ENCODE measurements at regions not wholly inside any gene's neighbourhood (a gene's known extent, or its start where the extent isn't known, plus 50 kb on each side); places are given as distances from the start of the nearest gene placed in this dataset.

GRCh38 chr1:232259333-232259732 lies 370.6 kb downstream of the SIPA1L2 start:
- no peak overlapping the region for H3K4me3 ChIP-seq (ENCODE audit: low read length)
- H3K36me3 ChIP-seq (ENCODE audit: low read depth, low read length) = no peaks in the 10 kb centered on the region
- ChIA-PET POLR2A (ENCODE audit: unreplicated experiment) (no interaction called here), CTCF (interaction anchor here (0.6 kb wide), 1 partner anchor 48 kb away, joined by 9 read pairs; no protein-coding TSS in a partner anchor)
- H3F3A ChIP-seq (ENCODE audit: low read length, unreplicated experiment) = no peaks in the 10 kb centered on the region
- BruUV-seq (replicated peaks) = no TSS peak
- no peak overlapping the region for H3K27ac ChIP-seq (ENCODE audit: low read length)
- peaks cover 18% of the 10 kb centered on the region for H3K4me1 ChIP-seq (ENCODE audit: insufficient read depth, low read length)
- no peaks in the 10 kb centered on the region for H4K20me1 ChIP-seq (ENCODE audit: low read length)
- H3K9ac ChIP-seq (ENCODE audit: low read length) = no peak overlapping the region
- no peaks in the 10 kb centered on the region for H3K9me3 ChIP-seq (ENCODE audit: low read length)
- no peak overlapping the region for H3K4me2 ChIP-seq (ENCODE audit: low read length)
- no peaks in the 10 kb centered on the region for H3K27me3 ChIP-seq (ENCODE audit: low read length)
- H3K79me2 ChIP-seq (ENCODE audit: low read length) = no peaks in the 10 kb centered on the region
- no peak overlapping the region for H2AFZ ChIP-seq (ENCODE audit: low read length)
- intact Hi-C loops (cut with micrococcal nuclease) = no loop called here
- H3K9me2 ChIP-seq (replicated peaks; ENCODE audit: low read length) = no peaks in the 10 kb centered on the region
- ATAC-seq = no peak
- no peak for TF ChIP-seq EZH2phosphoT487 (IDR thresholded peaks at IDR 0.05; ENCODE audit: borderline replicate concordance, low read length)
- DNase-seq = no peak

- Histone ChIP-seq H3K4me1 (ENCODE audit: insufficient read depth, low read length) (peaks cover 5% of the 10 kb centered on the region), H3K4me2 (ENCODE audit: low read length) (no peak overlapping the region), H3K36me3 (ENCODE audit: low read depth, low read length) (no peaks in the 10 kb centered on the region), H3K79me2 (ENCODE audit: low read length) (no peaks in the 10 kb centered on the region), H3K9ac (ENCODE audit: low read length) (no peak overlapping the region), H3K27me3 (ENCODE audit: low read length) (no peaks in the 10 kb centered on the region), H3K9me3 (ENCODE audit: low read length) (no peaks in the 10 kb centered on the region), H3K27ac (ENCODE audit: low read length) (no peak overlapping the region), H3K4me3 (ENCODE audit: low read length) (no peak overlapping the region), H4K20me1 (ENCODE audit: low read length) (no peaks in the 10 kb centered on the region), H2AFZ (ENCODE audit: low read length) (no peak overlapping the region), H3F3A (ENCODE audit: low read length, unreplicated experiment) (no peaks in the 10 kb centered on the region), H3K9me2 (replicated peaks; ENCODE audit: low read length) (no peaks in the 10 kb centered on the region)
- POLR2A ChIA-PET (ENCODE audit: unreplicated experiment) = interaction anchor here (0.6 kb wide), 1 partner anchor 650 kb away, joined by 3 read pairs; no protein-coding TSS in a partner anchor
- no TSS peak for BruUV-seq (replicated peaks)
- ATAC-seq = no peak
- intact Hi-C loops (cut with micrococcal nuclease) = no loop called here
- DNase-seq = no peak
- CTCF ChIA-PET = no interaction called here
- TF ChIP-seq EZH2 (IDR thresholded peaks at IDR 0.05; ENCODE audit: low read length, unreplicated experiment) = no peak
- no peak for TF ChIP-seq EZH2phosphoT487 (IDR thresholded peaks at IDR 0.05; ENCODE audit: borderline replicate concordance, low read length)
- TF ChIP-seq CTCF (conservative IDR thresholded peaks at IDR 0.05; ENCODE audit: low read depth, low read length) = no peak
Measured at GRCh38 chr1:232252546-232253118, 377.3 kb downstream of the SIPA1L2 start.

- Histone ChIP-seq H3F3A (ENCODE audit: low read length, unreplicated experiment) (no peaks in the 10 kb centered on the region), H2AFZ (ENCODE audit: low read length) (no peak overlapping the region), H4K20me1 (ENCODE audit: low read length) (no peaks in the 10 kb centered on the region), H3K36me3 (ENCODE audit: low read depth, low read length) (no peaks in the 10 kb centered on the region), H3K9me3 (ENCODE audit: low read length) (no peaks in the 10 kb centered on the region), H3K79me2 (ENCODE audit: low read length) (no peaks in the 10 kb centered on the region), H3K4me3 (ENCODE audit: low read length) (no peak overlapping the region), H3K27ac (ENCODE audit: low read length) (no peak overlapping the region), H3K27me3 (ENCODE audit: low read length) (no peaks in the 10 kb centered on the region), H3K4me1 (ENCODE audit: insufficient read depth, low read length) (no peaks in the 10 kb centered on the region), H3K9ac (ENCODE audit: low read length) (no peak overlapping the region), H3K4me2 (ENCODE audit: low read length) (no peak overlapping the region), H3K9me2 (replicated peaks; ENCODE audit: low read length) (no peaks in the 10 kb centered on the region)
- BruUV-seq (replicated peaks) = no TSS peak
- CTCF ChIA-PET = no interaction called here
- DNase-seq = no peak
- POLR2A ChIA-PET (ENCODE audit: unreplicated experiment) = no interaction called here
- ATAC-seq = no peak
- intact Hi-C loops (cut with micrococcal nuclease) = no loop called here
- TF ChIP-seq EZH2phosphoT487 (IDR thresholded peaks at IDR 0.05; ENCODE audit: borderline replicate concordance, low read length) (no peak), CTCF (conservative IDR thresholded peaks at IDR 0.05; ENCODE audit: low read depth, low read length) (no peak), EZH2 (IDR thresholded peaks at IDR 0.05; ENCODE audit: low read length, unreplicated experiment) (no peak)
Measured at GRCh38 chr1:232250838-232251237, 379.1 kb downstream of the SIPA1L2 start.

Measured in PC-3 (cell line).